ENCODE measurements at regions not wholly inside any gene's neighbourhood (a gene's known extent, or its start where the extent isn't known, plus 50 kb on each side); places are given as distances from the start of the nearest gene placed in this dataset.
A peak's percentile ranks its signal among the peaks of the same experiment; 100 is the strongest.

DNA sequence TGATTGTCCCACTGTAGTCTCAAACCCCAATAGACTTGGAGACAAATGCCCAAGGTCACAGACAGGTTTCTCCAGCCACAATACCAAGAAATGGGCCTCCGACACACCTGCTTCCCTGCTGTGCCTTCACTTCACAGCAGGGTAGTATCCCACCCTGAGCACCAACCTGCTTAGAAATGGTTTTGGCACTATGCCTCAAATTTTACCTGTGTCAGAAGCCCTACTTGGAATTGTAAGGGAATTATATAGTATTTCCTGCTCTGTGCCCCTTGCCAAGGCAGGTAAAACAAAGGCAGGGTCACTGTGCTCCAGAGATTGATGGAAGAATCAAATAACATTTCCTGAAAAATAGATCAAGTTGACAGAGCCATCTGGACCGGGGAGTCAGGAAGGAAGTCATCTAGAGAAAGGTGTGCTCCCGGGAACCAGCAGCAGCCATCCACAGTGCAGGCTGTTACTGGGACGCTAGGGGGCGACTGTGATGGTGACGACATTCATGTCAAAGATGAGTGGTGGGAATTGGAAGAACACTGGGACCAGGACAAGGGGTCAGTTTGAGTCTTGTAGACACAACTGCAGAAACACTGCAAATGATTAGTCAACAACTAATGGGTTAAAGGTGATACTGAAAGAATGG, 117.8 kb upstream of the AKR1E2 start:
- Histone ChIP-seq H3K9ac (ENCODE audit: extremely low read depth, insufficient read length, low read length) (no peak overlapping the region), H3K23me2 (ENCODE audit: insufficient read length, low read depth, low read length, poor library complexity, severe bottlenecking) (no peaks in the 10 kb centered on the region), H3K23ac (ENCODE audit: insufficient read length, low read depth, low read length) (no peak overlapping the region), H2AK5ac (ENCODE audit: insufficient read length, low read length) (no peak overlapping the region), H4K91ac (ENCODE audit: insufficient read length, low read depth, low read length) (no peak overlapping the region), H2BK12ac (ENCODE audit: insufficient read length, low read depth, low read length) (no peak overlapping the region), H3T11ph (ENCODE audit: low read length) (no peak overlapping the region), H2AFZ (ENCODE audit: low read length) (no peak overlapping the region), H2BK120ac (ENCODE audit: low read depth, low read length, poor library complexity, severe bottlenecking) (no peak overlapping the region), H3K27ac (ENCODE audit: insufficient read length, low read depth, low read length) (no peak overlapping the region), H3K4me2 (ENCODE audit: insufficient read depth, insufficient read length, low read length) (no peak overlapping the region), H3K4ac (ENCODE audit: low read depth, low read length) (no peak overlapping the region), H3K56ac (ENCODE audit: insufficient read length, low read depth, low read length) (no peak overlapping the region), H4K5ac (ENCODE audit: insufficient read length, low read depth, low read length) (no peak overlapping the region), H3K18ac (ENCODE audit: insufficient read length, low read depth, low read length) (no peak overlapping the region), H4K8ac (replicated peaks; ENCODE audit: insufficient read length, low read depth, low read length) (no peak overlapping the region), H2BK5ac (ENCODE audit: insufficient read length, low read length) (no peak overlapping the region), H4K20me1 (ENCODE audit: control insufficient read depth, insufficient read depth, insufficient read length) (no peaks in the 10 kb centered on the region), H2BK20ac (ENCODE audit: low read depth, low read length, poor library complexity, severe bottlenecking) (no peak overlapping the region), H2BK15ac (ENCODE audit: low read depth, low read length) (no peak overlapping the region), H3K79me1 (ENCODE audit: insufficient read depth, low read depth, low read length, poor library complexity, severe bottlenecking) (no peaks in the 10 kb centered on the region), H3K27me3 (ENCODE audit: insufficient read depth, low read length) (no peaks in the 10 kb centered on the region), H3K14ac (ENCODE audit: insufficient read depth, low read length) (no peak overlapping the region), H3K79me2 (ENCODE audit: insufficient read depth, low read length) (no peaks in the 10 kb centered on the region), H3K4me1 (ENCODE audit: insufficient read depth, low read length) (no peaks in the 10 kb centered on the region), H3K9me3 (ENCODE audit: control insufficient read depth, low read depth, low read length) (no peaks in the 10 kb centered on the region)
- H3K27ac Mint-ChIP-seq: no peak overlapping the region
- no peaks in the 10 kb centered on the region for H3K4me1 Mint-ChIP-seq
- no peak overlapping the region for H3K4me3 Mint-ChIP-seq
- no CpG with 5 or more reads among the region's 6 CpGs for WGBS (ENCODE audit: extremely low coverage, insufficient read length, low lambda C conversion rate)
- H3K9me3 Mint-ChIP-seq: no peaks in the 10 kb centered on the region
- H3K36me3 Mint-ChIP-seq (ENCODE audit: insufficient read depth in 1 of 3, low read depth in 3 of 3): no peaks in the 10 kb centered on the region
- TF ChIP-seq, protein P1, sequence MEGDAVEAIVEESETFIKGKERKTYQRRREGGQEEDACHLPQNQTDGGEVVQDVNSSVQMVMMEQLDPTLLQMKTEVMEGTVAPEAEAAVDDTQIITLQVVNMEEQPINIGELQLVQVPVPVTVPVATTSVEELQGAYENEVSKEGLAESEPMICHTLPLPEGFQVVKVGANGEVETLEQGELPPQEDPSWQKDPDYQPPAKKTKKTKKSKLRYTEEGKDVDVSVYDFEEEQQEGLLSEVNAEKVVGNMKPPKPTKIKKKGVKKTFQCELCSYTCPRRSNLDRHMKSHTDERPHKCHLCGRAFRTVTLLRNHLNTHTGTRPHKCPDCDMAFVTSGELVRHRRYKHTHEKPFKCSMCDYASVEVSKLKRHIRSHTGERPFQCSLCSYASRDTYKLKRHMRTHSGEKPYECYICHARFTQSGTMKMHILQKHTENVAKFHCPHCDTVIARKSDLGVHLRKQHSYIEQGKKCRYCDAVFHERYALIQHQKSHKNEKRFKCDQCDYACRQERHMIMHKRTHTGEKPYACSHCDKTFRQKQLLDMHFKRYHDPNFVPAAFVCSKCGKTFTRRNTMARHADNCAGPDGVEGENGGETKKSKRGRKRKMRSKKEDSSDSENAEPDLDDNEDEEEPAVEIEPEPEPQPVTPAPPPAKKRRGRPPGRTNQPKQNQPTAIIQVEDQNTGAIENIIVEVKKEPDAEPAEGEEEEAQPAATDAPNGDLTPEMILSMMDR (conservative IDR thresholded peaks at IDR 0.05): peak; percentile 88
- peak; percentile 79 for DNase-seq
- no peaks in the 10 kb centered on the region for H3K27me3 Mint-ChIP-seq (ENCODE audit: low read depth)
